K562 (cell line): ENCODE measurements at regions not wholly inside any gene's neighbourhood (a gene's known extent, or its start where the extent isn't known, plus 50 kb on each side); places are given as distances from the start of the nearest gene placed in this dataset.

ENCODE experiments used
- ATAC-seq: fragments of 200-7000 bp; cut with Tn5 transposase; 3 replicates; pipeline ENCODE4 v1.9.1; 2020; ENCODE audit warnings: moderate library complexity
- BruUV-seq: library from RNA; stranded (reverse); fragments of 400-500 nt; replicated peaks from 2 replicates; lab custom pipeline; 2021; lab: Mats Ljungman, UMichigan
- CTCF ChIA-PET: fragments of 300-600 bp; formaldehyde crosslinking; extraction: SDS; loops from one replicate; lab custom pipeline; 2021; ENCODE audit warnings: low intra/inter-chr PET ratio; lab: Yijun Ruan, JAX
- POLR2A ChIA-PET: fragments of 300-600, 350-650 bp; sonication (Branson Sonifier 250); formaldehyde crosslinking; extraction: SDS; loops from one replicate; lab custom pipeline; 2021; ENCODE audit warnings: antibody characterized with exemption, inconsistent platforms; lab: Yijun Ruan, JAX
- DNase-seq, 4 experiments: peaks; one replicate each; pipeline versions ENCODE4 v3.0.0 to v3.0.0-alpha.2; 2011 to 2018; ENCODE audit warnings: low spot score in 3 of 4, mixed read lengths in 3 of 4; ENCODE audit errors: extremely low read depth in 1 of 4
- FAIRE-seq: peaks from 2 replicates; lab custom pipeline; 2011; peaks lifted over from hg19 to GRCh38; lab: Jason Lieb, UNC
- H2AFZ ChIP-seq: 2 replicates; pipeline ENCODE4 v1.6.0; 2011; ENCODE audit warnings: low read depth, low read length, control low read depth, inconsistent platforms
- H3K27ac ChIP-seq: fragments of 200-600 bp; 3 replicates; pipeline ENCODE4 v1.8.0; 2011; ENCODE audit warnings: low read depth, mild to moderate bottlenecking, control low read depth, inconsistent platforms, low read length, moderate library complexity, mixed read lengths; ENCODE audit errors: extremely low read depth
- H3K27me3 ChIP-seq, 2 experiments: fragments of 300-600 bp in 1 of 2; 2 replicates in 1 of 2; 3 replicates in 1 of 2; pipeline versions ENCODE4 v1.6.0 to v1.8.0; 2011; ENCODE audit warnings: inconsistent platforms in 2 of 2, low read length in 2 of 2, mild to moderate bottlenecking in 1 of 2, mixed read lengths in 1 of 2, moderate library complexity in 1 of 2; ENCODE audit not compliant: control insufficient read depth in 2 of 2, insufficient read depth in 2 of 2
- H3K36me3 ChIP-seq: fragments of 300-600 bp; 3 replicates; pipeline ENCODE4 v1.8.0; 2011; ENCODE audit warnings: mild to moderate bottlenecking, low read length, inconsistent platforms; ENCODE audit not compliant: control insufficient read depth, insufficient read depth
- H3K4me1 ChIP-seq, 2 experiments: fragments of 200-600 bp in 1 of 2; replicated peaks in 1 of 2; 2 replicates in 1 of 2; 3 replicates in 1 of 2; pipeline versions ENCODE4 v1.5.1 to v1.8.0; 2011; ENCODE audit warnings: inconsistent platforms in 2 of 2, low read length in 2 of 2, mild to moderate bottlenecking in 1 of 2, mixed read lengths in 1 of 2, moderate library complexity in 1 of 2; ENCODE audit not compliant: control insufficient read depth in 2 of 2, insufficient read depth in 2 of 2
- H3K4me2 ChIP-seq: 2 replicates; pipeline ENCODE4 v1.6.1; 2011; ENCODE audit warnings: low read length, control low read depth, inconsistent platforms, mixed read lengths; ENCODE audit not compliant: insufficient read depth
- H3K4me3 ChIP-seq: fragments of 200-600 bp; sonication (generic), shearing (Covaris generic); 2 replicates; pipeline ENCODE4 v1.5.1; 2016; ENCODE audit warnings: control low read depth, inconsistent platforms
- H3K79me2 ChIP-seq: fragments of 200-600 bp; 3 replicates; pipeline ENCODE4 v1.8.0; 2011; ENCODE audit warnings: low read length, inconsistent platforms; ENCODE audit not compliant: control insufficient read depth, insufficient read depth
- H3K9ac ChIP-seq, 2 experiments: 2 replicates each; pipeline versions ENCODE4 v1.6.0 to v1.6.1; 2011; ENCODE audit warnings: low read depth in 2 of 2, low read length in 2 of 2, control low read depth in 1 of 2, inconsistent platforms in 1 of 2, mild to moderate bottlenecking in 1 of 2, mixed read lengths in 1 of 2; ENCODE audit not compliant: insufficient read depth in 1 of 2
- H3K9me1 ChIP-seq: one replicate; pipeline ENCODE4 v1.6.0; 2011; ENCODE audit warnings: inconsistent platforms, mild to moderate bottlenecking, low read length, moderate library complexity; ENCODE audit not compliant: control insufficient read depth, insufficient read depth
- H3K9me3 ChIP-seq: replicated peaks from 2 replicates; pipeline ENCODE4 v1.5.1; 2011; ENCODE audit warnings: low read depth, low read length, inconsistent platforms; ENCODE audit not compliant: control insufficient read depth, insufficient read depth
- H4K20me1 ChIP-seq: replicated peaks from 2 replicates; pipeline ENCODE4 v1.6.1; 2011; ENCODE audit warnings: low read length, inconsistent platforms, mixed read lengths; ENCODE audit not compliant: control insufficient read depth, insufficient read depth
- CHD4 ChIP-seq: fragments of 200-600 bp; sonication (generic); IDR thresholded peaks from 3 replicates; pipeline ENCODE4 v1.6.1; 2012; ENCODE audit warnings: low read depth, mild to moderate bottlenecking, mixed read lengths, low read length, inconsistent platforms; ENCODE audit not compliant: insufficient read depth, insufficient replicate concordance, poor library complexity, severe bottlenecking
- FOXK1 ChIP-seq: sonication (generic); formaldehyde crosslinking; IDR thresholded peaks from 2 replicates; pipeline ENCODE4 v1.8.0; 2022; ENCODE audit warnings: missing genetic modification reagents, mild to moderate bottlenecking, borderline replicate concordance
- GABPA ChIP-seq: fragments of 200-800 bp; sonication (Bioruptor generic); conservative IDR thresholded peaks from 2 replicates; pipeline ENCODE4 v1.6.1; 2016; ENCODE audit warnings: low read depth, missing genetic modification characterization, missing compliant biosample characterization
- HNRNPL ChIP-seq: fragments of 200-400 bp; formaldehyde crosslinking; IDR thresholded peaks from 2 replicates; pipeline ENCODE4 v1.6.1; 2017; ENCODE audit warnings: low read depth, mild to moderate bottlenecking, low read length
- PATZ1 ChIP-seq: fragments of 250-450 bp; sonication (Bioruptor Pico); IDR thresholded peaks from 2 replicates; pipeline ENCODE4 v1.5.0; 2020; ENCODE audit warnings: mild to moderate bottlenecking, borderline replicate concordance
- SREBF1 ChIP-seq: fragments of 150-350 bp; IDR thresholded peaks from 2 replicates; pipeline ENCODE4 v1.6.1; 2014; ENCODE audit warnings: antibody characterized with exemption, low read depth, low read length, borderline replicate concordance
- ZNF766 ChIP-seq: fragments of 200-800 bp; sonication (Bioruptor generic); conservative IDR thresholded peaks from 2 replicates; pipeline ENCODE4 v1.6.1; 2016; ENCODE audit warnings: missing genetic modification characterization, missing compliant biosample characterization
- WGBS: fragments of 100-300 bp; shearing (Covaris generic); methylation state at CpG from one replicate; pipeline ENCODE4 v1.1.6; 2016; ENCODE audit warnings: low coverage, mixed read lengths; ENCODE audit not compliant: insufficient coverage; ENCODE audit errors: missing lambda C conversion rate; 5-methylcytosine and 5-hydroxymethylcytosine counted together
- in situ Hi-C: fragments of 300-500 bp; cut with MboI; formaldehyde crosslinking; loops from 4 replicates; pipeline ENCODE4 v1.15.0; 2018; ENCODE audit warnings: inconsistent platforms, mixed read lengths
- intact Hi-C: fragments of 100-400 bp; cut with micrococcal nuclease; formaldehyde crosslinking; loops from 2 replicates; pipeline ENCODE4 v1.14.2; 2022
- TF ChIP-seq, protein P1 (sequence below): IDR thresholded peaks from 2 replicates; pipeline ENCODE4 v1.6.1; 2016; ENCODE audit warnings: missing genetic modification characterization, missing compliant biosample characterization
- TF ChIP-seq, protein P2 (sequence below): fragments of 450-650 bp; IDR thresholded peaks from 2 replicates; pipeline ENCODE4 v1.6.1; 2018; ENCODE audit not compliant: partially characterized antibody

- no peak for ATAC-seq
- POLR2A ChIA-PET: no interaction called here
- Histone ChIP-seq H3K4me1 (no peaks in the 10 kb centered on the region), H3K9ac (no peak overlapping the region), H3K27me3 (no peaks in the 10 kb centered on the region), H3K4me3 (no peak overlapping the region), H3K27ac (no peak overlapping the region), H3K9me3 (no peaks in the 10 kb centered on the region; the same call in 1 of the 2 replicates), H2AFZ (no peak overlapping the region), H3K4me2 (no peak overlapping the region), H3K79me2 (no peaks in the 10 kb centered on the region), H3K9me1 (no peaks in the 10 kb centered on the region), H3K36me3 (no peaks in the 10 kb centered on the region), H4K20me1 (no peaks in the 10 kb centered on the region)
- BruUV-seq: no TSS peak
- TF ChIP-seq, protein P1, sequence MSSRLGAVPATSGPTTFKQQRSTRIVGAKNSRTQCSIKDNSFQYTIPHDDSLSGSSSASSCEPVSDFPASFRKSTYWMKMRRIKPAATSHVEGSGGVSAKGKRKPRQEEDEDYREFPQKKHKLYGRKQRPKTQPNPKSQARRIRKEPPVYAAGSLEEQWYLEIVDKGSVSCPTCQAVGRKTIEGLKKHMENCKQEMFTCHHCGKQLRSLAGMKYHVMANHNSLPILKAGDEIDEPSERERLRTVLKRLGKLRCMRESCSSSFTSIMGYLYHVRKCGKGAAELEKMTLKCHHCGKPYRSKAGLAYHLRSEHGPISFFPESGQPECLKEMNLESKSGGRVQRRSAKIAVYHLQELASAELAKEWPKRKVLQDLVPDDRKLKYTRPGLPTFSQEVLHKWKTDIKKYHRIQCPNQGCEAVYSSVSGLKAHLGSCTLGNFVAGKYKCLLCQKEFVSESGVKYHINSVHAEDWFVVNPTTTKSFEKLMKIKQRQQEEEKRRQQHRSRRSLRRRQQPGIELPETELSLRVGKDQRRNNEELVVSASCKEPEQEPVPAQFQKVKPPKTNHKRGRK (tag): peak; percentile 63
- TF ChIP-seq SREBF1 (no peak), HNRNPL (no peak), FOXK1 (CRISPR knock-in tag) (no peak), GABPA (tag) (no peak), ZNF766 (CRISPR knock-in tag) (no peak), PATZ1 (CRISPR knock-in tag) (no peak), CHD4 (no peak)
- TF ChIP-seq, protein P2, sequence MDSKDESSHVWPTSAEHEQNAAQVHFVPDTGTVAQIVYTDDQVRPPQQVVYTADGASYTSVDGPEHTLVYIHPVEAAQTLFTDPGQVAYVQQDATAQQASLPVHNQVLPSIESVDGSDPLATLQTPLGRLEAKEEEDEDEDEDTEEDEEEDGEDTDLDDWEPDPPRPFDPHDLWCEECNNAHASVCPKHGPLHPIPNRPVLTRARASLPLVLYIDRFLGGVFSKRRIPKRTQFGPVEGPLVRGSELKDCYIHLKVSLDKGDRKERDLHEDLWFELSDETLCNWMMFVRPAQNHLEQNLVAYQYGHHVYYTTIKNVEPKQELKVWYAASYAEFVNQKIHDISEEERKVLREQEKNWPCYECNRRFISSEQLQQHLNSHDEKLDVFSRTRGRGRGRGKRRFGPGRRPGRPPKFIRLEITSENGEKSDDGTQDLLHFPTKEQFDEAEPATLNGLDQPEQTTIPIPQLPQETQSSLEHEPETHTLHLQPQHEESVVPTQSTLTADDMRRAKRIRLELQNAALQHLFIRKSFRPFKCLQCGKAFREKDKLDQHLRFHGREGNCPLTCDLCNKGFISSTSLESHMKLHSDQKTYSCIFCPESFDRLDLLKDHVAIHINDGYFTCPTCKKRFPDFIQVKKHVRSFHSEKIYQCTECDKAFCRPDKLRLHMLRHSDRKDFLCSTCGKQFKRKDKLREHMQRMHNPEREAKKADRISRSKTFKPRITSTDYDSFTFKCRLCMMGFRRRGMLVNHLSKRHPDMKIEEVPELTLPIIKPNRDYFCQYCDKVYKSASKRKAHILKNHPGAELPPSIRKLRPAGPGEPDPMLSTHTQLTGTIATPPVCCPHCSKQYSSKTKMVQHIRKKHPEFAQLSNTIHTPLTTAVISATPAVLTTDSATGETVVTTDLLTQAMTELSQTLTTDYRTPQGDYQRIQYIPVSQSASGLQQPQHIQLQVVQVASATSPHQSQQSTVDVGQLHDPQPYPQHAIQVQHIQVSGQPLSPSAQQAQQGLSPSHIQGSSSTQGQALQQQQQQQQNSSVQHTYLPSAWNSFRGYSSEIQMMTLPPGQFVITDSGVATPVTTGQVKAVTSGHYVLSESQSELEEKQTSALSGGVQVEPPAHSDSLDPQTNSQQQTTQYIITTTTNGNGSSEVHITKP: no peak
- no peak for FAIRE-seq
- in situ Hi-C loops: no loop called here
- DNase-seq: no peak
- CTCF ChIA-PET: no interaction called here
- WGBS: 0% methylated on average over 1 of the region's 1 CpG
- intact Hi-C loops: no loop called here
These were observed 310.2 kb upstream of the LMCD1 start for GRCh38 chr3:8191406-8191805.
